ENCODE measurements at regions not wholly inside any gene's neighbourhood (a gene's known extent, or its start where the extent isn't known, plus 50 kb on each side); places are given as distances from the start of the nearest gene placed in this dataset.

DNA sequence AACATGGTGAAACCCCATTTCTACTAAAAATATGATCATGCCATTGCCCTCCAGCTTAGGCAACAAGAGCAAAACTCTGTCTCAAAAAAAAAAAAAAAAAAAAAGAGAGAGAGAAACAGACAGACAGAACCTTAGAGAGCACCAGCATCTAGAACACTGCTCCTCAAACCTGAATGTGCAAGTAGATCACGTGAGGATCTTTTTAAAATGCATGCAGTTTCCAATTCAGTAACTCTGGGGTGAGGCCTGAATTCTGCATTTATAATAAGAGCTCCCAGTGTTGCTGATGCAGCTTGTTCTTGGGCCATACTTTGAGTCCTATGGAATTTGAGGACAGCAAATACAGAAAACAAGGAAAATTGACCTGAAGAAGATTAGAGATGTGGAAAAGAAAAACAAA lies 218.3 kb downstream of the ALDH8A1 start:
- no peak for TF ChIP-seq CTCF (IDR thresholded peaks at IDR 0.05)

- no peak for TF ChIP-seq CTCF (IDR thresholded peaks at IDR 0.05)
Observed at GRCh38 chr6:134730013-134730412, 219.9 kb downstream of the ALDH8A1 start.

DNA sequence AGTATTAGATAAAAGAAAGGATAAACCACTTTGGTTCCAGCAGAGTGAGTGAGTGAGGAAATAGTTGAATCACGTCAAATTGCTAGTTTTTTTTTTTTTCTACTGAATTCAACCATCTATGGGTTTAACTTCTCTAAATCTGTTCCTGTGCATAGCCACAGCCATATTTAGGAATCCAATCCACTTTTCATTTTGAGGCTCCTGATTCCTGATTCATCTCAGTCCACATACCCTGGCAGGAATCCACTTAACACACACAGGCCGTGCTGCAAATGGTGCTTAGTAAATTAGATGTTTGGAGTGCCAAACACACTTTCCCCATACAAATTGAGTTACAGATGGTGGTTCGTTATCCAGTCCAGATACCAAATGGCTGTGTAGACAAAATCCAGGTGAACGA lies 220.3 kb downstream of the ALDH8A1 start:
- no peak for TF ChIP-seq CTCF (IDR thresholded peaks at IDR 0.05)

DNA sequence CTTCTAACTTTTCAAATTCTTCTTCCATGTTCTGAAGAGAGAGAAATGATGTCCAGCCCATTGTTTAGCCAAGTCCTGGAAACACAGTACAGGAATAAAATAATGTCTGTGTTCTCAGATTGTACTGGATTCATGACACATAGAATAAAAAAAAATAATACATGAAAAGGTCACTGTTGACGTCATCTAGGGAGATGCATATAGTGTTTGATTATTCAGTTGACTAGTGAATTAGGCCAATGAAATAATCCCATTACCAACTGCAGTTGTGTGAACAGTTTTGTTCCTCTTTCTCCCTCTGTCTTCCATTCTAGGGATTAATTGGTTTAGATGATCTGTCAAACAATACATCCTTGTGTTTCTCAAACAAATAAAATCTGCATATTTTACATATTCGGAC lies 222.8 kb downstream of the ALDH8A1 start:
- no peak for TF ChIP-seq CTCF (IDR thresholded peaks at IDR 0.05)

- no peak for TF ChIP-seq CTCF (IDR thresholded peaks at IDR 0.05)
Observed at GRCh38 chr6:134725590-134725989, 224.3 kb downstream of the ALDH8A1 start.

- no peak for TF ChIP-seq CTCF (IDR thresholded peaks at IDR 0.05)
Observed at GRCh38 chr6:134724771-134725340, 225.0 kb downstream of the ALDH8A1 start.

GRCh38 chr6:134723081-134723871 lies 226.6 kb downstream of the ALDH8A1 start:
- no peak for TF ChIP-seq CTCF (IDR thresholded peaks at IDR 0.05)

Measured in LNCAP (cell line).